Panc1 (cell line): ENCODE measurements at regions not wholly inside any gene's neighbourhood (a gene's known extent, or its start where the extent isn't known, plus 50 kb on each side); places are given as distances from the start of the nearest gene placed in this dataset.

ENCODE experiments used
- ATAC-seq: fragments of 200-7000 bp; cut with Tn5 transposase; 2 replicates; pipeline ENCODE4 v1.9.1; 2020; ENCODE audit warnings: mild to moderate bottlenecking, moderate library complexity
- BruUV-seq: library from RNA; stranded (reverse); fragments of 400-500 nt; replicated peaks from 2 replicates; lab custom pipeline; 2021; lab: Mats Ljungman, UMichigan
- CTCF ChIA-PET: fragments of 300-600 bp; sonication (Branson Sonifier 250); formaldehyde crosslinking; loops from one replicate; lab custom pipeline; 2022; ENCODE audit warnings: antibody characterized with exemption; lab: Charles Lee
- POLR2A ChIA-PET: fragments of 300-600 bp; sonication (Branson Sonifier 250); formaldehyde crosslinking; loops from one replicate; lab custom pipeline; 2022; ENCODE audit warnings: antibody characterized with exemption; lab: Charles Lee
- DNase-seq: peaks from one replicate; pipeline ENCODE4 v3.0.0-alpha.2; 2010; ENCODE audit warnings: low read depth, low spot score
- H3K27ac ChIP-seq: 2 replicates; pipeline ENCODE4 v1.5.1; 2011; ENCODE audit warnings: mild to moderate bottlenecking, low read length, inconsistent platforms
- H3K27me3 ChIP-seq: fragments of 200-500 bp; sonication (Bioruptor generic); 2 replicates; pipeline ENCODE4 v1.6.0; 2014; ENCODE audit warnings: low read length, inconsistent platforms; ENCODE audit not compliant: control insufficient read depth, insufficient read depth
- H3K36me3 ChIP-seq: fragments of 200-500 bp; sonication (Bioruptor generic); 2 replicates; pipeline ENCODE4 v1.5.1; 2014; ENCODE audit warnings: inconsistent platforms, mild to moderate bottlenecking, low read length, moderate library complexity; ENCODE audit not compliant: control insufficient read depth, insufficient read depth
- H3K4me1 ChIP-seq: 2 replicates; pipeline ENCODE4 v1.5.1; 2011; ENCODE audit warnings: inconsistent platforms, mild to moderate bottlenecking, low read length, moderate library complexity; ENCODE audit not compliant: control insufficient read depth, insufficient read depth
- H3K4me3 ChIP-seq, 2 experiments: 2 replicates each; pipeline ENCODE4 v1.5.1; 2011 to 2012; ENCODE audit warnings: low read depth in 2 of 2, low read length in 2 of 2, mild to moderate bottlenecking in 2 of 2, inconsistent platforms in 1 of 2, moderate library complexity in 1 of 2
- H3K9me3 ChIP-seq: fragments of 200-500 bp; sonication (Bioruptor generic); 2 replicates; pipeline ENCODE4 v1.5.1; 2014; ENCODE audit warnings: low read depth, mild to moderate bottlenecking, inconsistent platforms, low read length, moderate library complexity; ENCODE audit not compliant: control insufficient read depth, insufficient read depth
- CTCF ChIP-seq: fragments of 450-650 bp; IDR thresholded peaks from 2 replicates; pipeline ENCODE4 v1.5.1; 2017; ENCODE audit warnings: mild to moderate bottlenecking
- POLR2AphosphoS5 ChIP-seq: IDR thresholded peaks from 2 replicates; pipeline ENCODE4 v1.6.1; 2012; ENCODE audit warnings: mild to moderate bottlenecking, low read depth, low read length, moderate library complexity
- REST ChIP-seq, 2 experiments: IDR thresholded peaks; 2 replicates each; pipeline ENCODE4 v1.6.1; 2011 to 2012; ENCODE audit warnings: low read depth in 2 of 2, control low read depth in 1 of 2, low read length in 1 of 2, mild to moderate bottlenecking in 1 of 2, moderate library complexity in 1 of 2; ENCODE audit not compliant: insufficient read depth in 1 of 2
- SIN3A ChIP-seq: IDR thresholded peaks from 2 replicates; pipeline ENCODE4 v1.6.1; 2012; ENCODE audit warnings: low read depth, mild to moderate bottlenecking, low read length, moderate library complexity, borderline replicate concordance; ENCODE audit not compliant: insufficient read depth
- TCF7L2 ChIP-seq: IDR thresholded peaks from 2 replicates; pipeline ENCODE4 v1.6.1; 2011; ENCODE audit warnings: mild to moderate bottlenecking, low read depth, low read length, inconsistent platforms
- in situ Hi-C: cut with HindIII; loops from 2 replicates; pipeline ENCODE4 v1.10.0; 2016; ENCODE audit warnings: low sequenced_read_pairs, low pct_unique_long_range_greater_than_20kb
- intact Hi-C: fragments of 100-400 bp; cut with micrococcal nuclease; formaldehyde crosslinking; loops from one replicate; pipeline ENCODE4 v1.10.0; 2022; ENCODE audit not compliant: unreplicated experiment

- DNase-seq, result no peak
These were observed 401.9 kb downstream of the GATA3 start for GRCh38 chr10:8456386-8456785.

GRCh38 chr10:8460626-8461025 is 406.1 kb downstream of the GATA3 start:
- no peak for TF ChIP-seq POLR2AphosphoS5
- TF ChIP-seq TCF7L2, result no peak
- no peak for TF ChIP-seq REST (IDR thresholded peaks at IDR 0.05; ENCODE audit: insufficient read depth in 1 of 2, low read depth in 2 of 2, low read length in 1 of 2)
- no peak for TF ChIP-seq CTCF
- no peak for TF ChIP-seq SIN3A
- Histone ChIP-seq H3K4me1 (no peaks in the 10 kb centered on the region), H3K36me3 (no peaks in the 10 kb centered on the region), H3K9me3 (no peaks in the 10 kb centered on the region), H3K27me3 (no peaks in the 10 kb centered on the region), H3K27ac (no peak overlapping the region), H3K4me3 (no peak overlapping the region)
- intact Hi-C loops (no loop called here), in situ Hi-C loops (no loop called here)
- no TSS peak for BruUV-seq
- DNase-seq (no peak), ATAC-seq (no peak)
- ChIA-PET POLR2A (no interaction called here), CTCF (no interaction called here)

More at GRCh38 chr10:8456386-8456785, 401.9 kb downstream of the GATA3 start:
- Histone ChIP-seq H3K4me3 (no peak overlapping the region), H3K36me3 (no peaks in the 10 kb centered on the region), H3K27ac (no peak overlapping the region), H3K27me3 (no peaks in the 10 kb centered on the region), H3K4me1 (no peaks in the 10 kb centered on the region), H3K9me3 (no peaks in the 10 kb centered on the region)
- intact Hi-C loops, result no loop called here
- no TSS peak for BruUV-seq
- POLR2A ChIA-PET, result no interaction called here
- no peak for ATAC-seq
- CTCF ChIA-PET, result no interaction called here
- TF ChIP-seq POLR2AphosphoS5 (no peak), TCF7L2 (no peak), REST (IDR thresholded peaks at IDR 0.05; ENCODE audit: insufficient read depth in 1 of 2, low read depth in 2 of 2, low read length in 1 of 2) (no peak), SIN3A (no peak), CTCF (no peak)
- in situ Hi-C loops, result no loop called here
